Mucosa of descending colon (tissue), 3 donors: ENCODE measurements at regions not wholly inside any gene's neighbourhood (a gene's known extent, or its start where the extent isn't known, plus 50 kb on each side); places are given as distances from the start of the nearest gene placed in this dataset.

Source experiments
- ATAC-seq: fragments of 200-7000 bp; cut with Tn5 transposase; one replicate; pipeline ENCODE4 v1.9.1; 2020; ENCODE audit warnings: mild to moderate bottlenecking, moderate library complexity
- DNase-seq, 3 donors: peaks; one replicate each; pipeline ENCODE4 v3.0.0-alpha.2; 2020
- H3K36me3 ChIP-seq: fragments of 200-600 bp; one replicate; pipeline ENCODE4 v1.8.0; 2021; ENCODE audit warnings: low read depth, mild to moderate bottlenecking
- H3K4me1 ChIP-seq: fragments of 200-600 bp; one replicate; pipeline ENCODE4 v1.8.0; 2021; ENCODE audit warnings: low read depth, mild to moderate bottlenecking
- H3K4me3 ChIP-seq: fragments of 200-600 bp; one replicate; pipeline ENCODE4 v1.8.0; 2021; ENCODE audit warnings: mild to moderate bottlenecking
- H3K9me3 ChIP-seq: fragments of 200-600 bp; one replicate; pipeline ENCODE4 v1.8.0; 2021; ENCODE audit warnings: mild to moderate bottlenecking
- CTCF ChIP-seq: fragments of 200-600 bp; IDR thresholded peaks from one replicate; pipeline ENCODE4 v1.8.0; 2022; ENCODE audit warnings: antibody characterized with exemption, mild to moderate bottlenecking
- intact Hi-C, 2 donors: fragments of 100-400 bp; cut with DNase I in 1 of 2; cut with micrococcal nuclease in 1 of 2; formaldehyde crosslinking; loops; one replicate each; pipeline versions ENCODE4 v1.11.0 to v1.11.1; 2022; cut with DNase I, micrococcal nuclease
- donor health status: DM: no; HTN: no; CAD: no; lungs with moderate emphysema.
- donor health status: DM: no; HTN: no; CAD: no.
- donor health status: DM: no; HTN: yes; CAD: no.

GRCh38 chr4:19381068-19381467 lies 870.6 kb upstream of the SLIT2 start:
- no peak overlapping the region for H3K4me3 ChIP-seq
- no peak for TF ChIP-seq CTCF
- intact Hi-C loops, result no loop called here
- H3K36me3 ChIP-seq, result no peaks in the 10 kb centered on the region
- H3K4me1 ChIP-seq, result no peaks in the 10 kb centered on the region
- DNase-seq, result no peak
- no peak for ATAC-seq
- no peaks in the 10 kb centered on the region for H3K9me3 ChIP-seq

DNA sequence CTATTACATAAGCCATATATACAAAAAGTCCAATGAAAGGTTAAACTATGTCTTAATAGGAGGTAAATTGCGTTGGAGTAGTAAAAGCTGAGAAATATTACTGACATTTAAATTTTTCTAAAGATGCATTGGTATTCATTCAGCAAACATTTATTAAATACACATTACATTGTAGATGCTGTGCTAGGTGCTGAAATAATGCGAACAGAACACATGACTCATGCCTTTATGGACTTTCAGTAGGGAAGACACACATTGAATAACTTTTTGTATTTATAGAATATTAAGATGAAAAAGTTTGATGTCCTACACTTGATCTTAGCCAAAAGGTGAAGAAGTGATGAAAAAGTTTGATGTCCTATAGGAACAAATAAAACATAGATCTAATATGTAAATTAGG lies 871.1 kb upstream of the SLIT2 start:
- no peaks in the 10 kb centered on the region for H3K4me1 ChIP-seq
- intact Hi-C loops, result no loop called here
- no peaks in the 10 kb centered on the region for H3K36me3 ChIP-seq
- no peak overlapping the region for H3K4me3 ChIP-seq
- H3K9me3 ChIP-seq, result no peaks in the 10 kb centered on the region
- no peak for ATAC-seq
- no peak for TF ChIP-seq CTCF
- DNase-seq, result no peak

DNA sequence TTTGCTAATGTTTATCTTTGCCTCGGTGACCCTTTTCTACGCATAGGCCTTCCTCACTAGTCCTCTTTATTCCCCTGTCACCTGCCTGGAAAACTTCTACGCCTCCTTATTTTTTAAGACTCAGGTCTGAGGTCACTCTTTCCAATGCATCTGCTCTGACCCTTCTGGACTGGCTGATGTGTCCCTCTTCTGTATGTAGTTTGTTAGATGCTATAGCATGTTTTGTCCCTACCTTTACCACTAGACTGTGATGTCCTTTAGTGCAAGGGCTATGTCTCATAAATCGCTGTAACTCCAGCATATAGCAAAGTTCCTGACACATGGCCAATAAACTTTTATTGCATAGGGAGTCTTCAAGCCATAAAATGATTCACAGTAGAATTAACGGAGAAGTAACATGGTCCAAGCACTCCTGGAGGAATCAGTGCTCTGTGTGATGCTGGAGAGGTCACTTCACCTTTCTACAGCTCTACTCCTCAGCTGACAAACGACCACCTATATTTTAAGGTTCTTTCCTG lies 872.5 kb upstream of the SLIT2 start:
- no peak for TF ChIP-seq CTCF
- Histone ChIP-seq H3K36me3 (no peaks in the 10 kb centered on the region), H3K4me3 (no peak overlapping the region), H3K4me1 (no peaks in the 10 kb centered on the region), H3K9me3 (no peaks in the 10 kb centered on the region)
- DNase-seq (no peak), ATAC-seq (peak; percentile 40)
- intact Hi-C loops, result no loop called here

GRCh38 chr4:19375931-19376330 lies 875.8 kb upstream of the SLIT2 start:
- Histone ChIP-seq H3K4me3 (no peak overlapping the region), H3K9me3 (no peaks in the 10 kb centered on the region), H3K36me3 (no peaks in the 10 kb centered on the region), H3K4me1 (no peaks in the 10 kb centered on the region)
- no peak for TF ChIP-seq CTCF
- DNase-seq, result no peak
- no peak for ATAC-seq
- intact Hi-C loops, result no loop called here

GRCh38 chr4:19375136-19375804 lies 876.4 kb upstream of the SLIT2 start:
- no peak for ATAC-seq
- no peak overlapping the region for H3K4me3 ChIP-seq
- H3K36me3 ChIP-seq, result no peaks in the 10 kb centered on the region
- TF ChIP-seq CTCF, result no peak
- DNase-seq, result no peak
- intact Hi-C loops, result no loop called here
- H3K4me1 ChIP-seq, result no peaks in the 10 kb centered on the region
- H3K9me3 ChIP-seq, result no peaks in the 10 kb centered on the region

- TF ChIP-seq CTCF, result no peak
- ATAC-seq (no peak), DNase-seq (no peak)
- Histone ChIP-seq H3K36me3 (no peaks in the 10 kb centered on the region), H3K4me1 (no peaks in the 10 kb centered on the region), H3K9me3 (no peaks in the 10 kb centered on the region), H3K4me3 (no peak overlapping the region)
- intact Hi-C loops, result no loop called here
Measured at GRCh38 chr4:19372390-19372789, 879.3 kb upstream of the SLIT2 start.
